ENCODE measurements at regions not wholly inside any gene's neighbourhood (a gene's known extent, or its start where the extent isn't known, plus 50 kb on each side); places are given as distances from the start of the nearest gene placed in this dataset.

DNA sequence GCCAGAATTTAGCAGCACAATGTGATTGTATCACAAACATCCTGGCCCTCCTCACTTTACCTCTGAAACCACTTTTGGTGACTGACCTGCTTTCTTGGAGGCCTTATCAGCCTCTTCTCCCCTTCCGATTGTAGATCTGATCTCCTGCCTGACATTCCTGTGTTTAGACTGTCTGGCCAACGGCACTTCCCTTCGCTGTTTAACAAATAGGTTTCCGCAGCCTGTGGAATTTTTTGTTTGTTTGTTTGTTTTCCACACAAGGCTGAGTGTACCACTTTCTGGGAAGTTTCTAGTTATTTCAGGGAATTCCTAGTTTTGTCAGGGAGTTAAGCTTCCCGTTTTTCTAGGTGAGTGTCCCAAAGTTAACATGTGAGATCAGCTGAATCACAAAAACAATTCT is 65.9 kb upstream of the CDKN3 start:
- TF ChIP-seq EZH2 (IDR thresholded peaks at IDR 0.05; ENCODE audit: insufficient read depth, poor library complexity, severe bottlenecking) (no peak), EZH2phosphoT487 (IDR thresholded peaks at IDR 0.05; ENCODE audit: insufficient read depth, low read depth) (no peak)

All from GM23248 (cell line).